KOPT-K1 (cell line): ENCODE measurements at regions not wholly inside any gene's neighbourhood (a gene's known extent, or its start where the extent isn't known, plus 50 kb on each side); places are given as distances from the start of the nearest gene placed in this dataset.

ENCODE experiments used
- H3K27ac ChIP-seq: fragments of 200-600 bp; sonication (generic); 2 replicates; pipeline ENCODE4 v1.5.1; 2016; ENCODE audit warnings: antibody characterized with exemption, mild to moderate bottlenecking, low read depth, low read length; ENCODE audit not compliant: poor library complexity, severe bottlenecking
- H3K36me3 ChIP-seq: fragments of 200-600 bp; sonication (generic); 2 replicates; pipeline ENCODE4 v1.5.1; 2017; ENCODE audit warnings: antibody characterized with exemption, mild to moderate bottlenecking, low read length, moderate library complexity; ENCODE audit not compliant: insufficient read depth
- H3K9me3 ChIP-seq: fragments of 200-600 bp; sonication (generic); 2 replicates; pipeline ENCODE4 v1.5.1; 2017; ENCODE audit warnings: antibody characterized with exemption, low read length, mild to moderate bottlenecking; ENCODE audit not compliant: insufficient read depth, poor library complexity, severe bottlenecking

DNA sequence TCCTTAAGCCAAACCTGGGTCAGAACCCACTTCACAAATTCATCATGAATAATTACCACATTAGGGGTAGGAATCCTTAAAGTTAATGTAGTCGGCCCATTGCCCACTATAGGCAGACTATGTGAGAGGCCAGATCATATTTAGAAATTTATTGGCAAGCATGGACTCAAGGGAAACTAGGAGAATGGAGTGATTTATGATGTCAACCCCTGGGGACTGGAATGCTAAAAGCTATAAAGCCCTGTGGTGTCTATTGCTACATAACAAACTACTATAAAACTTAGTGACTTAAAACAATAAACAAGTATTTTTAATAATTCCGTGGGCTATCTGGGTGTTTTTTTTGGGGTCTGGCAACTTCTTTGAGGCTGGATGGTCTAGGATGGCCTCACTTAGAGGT lies 93.9 kb downstream of the PPP1R2C start:
- H3K36me3 ChIP-seq: no peaks in the 10 kb centered on the region
- H3K9me3 ChIP-seq: no peaks in the 10 kb centered on the region
- no peak overlapping the region for H3K27ac ChIP-seq

DNA sequence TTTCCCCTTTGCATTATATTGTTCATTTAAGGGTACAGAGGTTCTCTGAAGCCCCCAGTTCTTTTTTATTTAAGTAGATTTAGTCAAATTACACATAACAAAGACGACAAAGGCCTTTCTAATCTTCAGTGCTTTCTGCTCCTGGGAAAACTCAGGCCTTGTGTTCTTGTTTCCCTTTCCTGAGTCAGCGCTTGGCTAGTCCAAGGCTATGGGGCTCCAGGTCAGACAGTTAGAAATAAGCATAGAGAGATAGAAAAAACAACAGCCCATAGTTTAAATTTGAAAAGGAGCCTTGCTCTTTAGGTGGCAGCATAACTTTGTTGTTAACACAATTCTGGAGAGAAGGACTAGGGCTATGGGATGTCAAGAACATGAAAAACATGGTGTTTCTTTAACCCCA lies 97.3 kb downstream of the PPP1R2C start:
- no peaks in the 10 kb centered on the region for H3K9me3 ChIP-seq
- H3K36me3 ChIP-seq: no peaks in the 10 kb centered on the region
- H3K27ac ChIP-seq: no peak overlapping the region

DNA sequence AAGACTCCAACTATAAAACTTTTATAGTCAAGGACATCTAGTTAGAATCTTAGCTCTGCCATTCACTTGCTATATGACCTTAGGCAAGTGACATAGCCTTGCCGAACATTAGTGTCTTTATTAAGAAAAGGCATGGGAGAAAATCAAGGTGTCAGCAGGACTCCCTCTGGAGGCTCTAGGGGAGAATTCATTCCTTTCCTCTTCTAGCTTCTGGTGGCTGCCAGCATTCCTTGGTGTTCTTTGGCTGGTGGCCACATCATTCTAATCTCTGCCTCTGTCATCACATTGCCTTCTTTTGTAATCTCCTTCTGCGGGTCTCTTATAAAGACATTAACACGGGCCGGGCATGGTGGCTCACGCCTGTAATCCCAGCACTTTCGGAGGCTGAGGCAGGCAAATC lies 99.8 kb downstream of the PPP1R2C start:
- H3K36me3 ChIP-seq: no peaks in the 10 kb centered on the region
- H3K9me3 ChIP-seq: no peaks in the 10 kb centered on the region

DNA sequence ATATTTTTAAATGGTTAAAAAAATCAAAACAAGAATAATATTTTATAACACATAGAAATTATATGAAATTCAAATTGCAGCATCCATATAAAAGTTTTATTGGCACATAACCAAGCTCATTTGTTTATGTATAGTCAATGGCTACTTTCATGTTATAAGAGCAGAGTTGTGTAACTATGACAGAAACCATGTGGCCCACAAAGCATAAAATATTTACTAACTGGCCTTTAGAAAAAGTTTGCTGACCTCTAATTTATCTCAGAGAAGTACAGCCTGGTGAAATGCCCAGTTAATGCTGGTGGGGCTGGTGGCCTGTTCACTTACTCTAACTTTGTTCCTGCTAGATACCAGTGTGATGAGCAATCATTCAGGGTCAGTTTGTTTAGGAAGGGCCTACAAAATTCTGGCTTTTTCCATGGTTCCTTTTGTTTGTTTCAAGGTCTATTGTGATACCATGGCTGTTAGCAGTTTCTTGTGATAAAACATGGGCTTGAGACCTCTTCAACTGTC lies 104.6 kb downstream of the PPP1R2C start:
- no peaks in the 10 kb centered on the region for H3K36me3 ChIP-seq
- no peak overlapping the region for H3K27ac ChIP-seq
- peaks cover 12% of the 10 kb centered on the region for H3K9me3 ChIP-seq

More for the DNA sequence above, 99.8 kb downstream of the PPP1R2C start:
- H3K27ac ChIP-seq: no peak overlapping the region

DNA sequence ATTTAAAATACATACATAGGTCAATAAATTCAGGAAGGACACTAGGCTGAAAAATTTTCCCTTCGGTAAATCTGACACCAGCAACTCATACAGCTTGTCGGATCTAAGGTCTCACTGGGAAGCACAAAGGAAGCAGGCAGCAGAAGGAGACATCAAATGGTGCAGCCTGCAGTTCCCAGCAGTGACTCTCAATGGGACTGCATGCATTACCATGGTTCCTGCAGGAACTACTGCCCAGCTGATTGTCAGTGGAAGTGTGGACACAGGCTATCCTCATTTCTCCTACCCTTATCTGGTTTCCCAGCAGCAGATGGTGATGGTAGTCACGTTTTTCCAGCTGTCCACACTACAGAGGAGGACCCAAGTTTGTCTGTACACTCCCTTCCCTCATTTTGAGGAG lies 113.3 kb downstream of the PPP1R2C start:
- Histone ChIP-seq H3K36me3 (no peaks in the 10 kb centered on the region), H3K9me3 (peaks cover 3% of the 10 kb centered on the region), H3K27ac (no peak overlapping the region)

DNA sequence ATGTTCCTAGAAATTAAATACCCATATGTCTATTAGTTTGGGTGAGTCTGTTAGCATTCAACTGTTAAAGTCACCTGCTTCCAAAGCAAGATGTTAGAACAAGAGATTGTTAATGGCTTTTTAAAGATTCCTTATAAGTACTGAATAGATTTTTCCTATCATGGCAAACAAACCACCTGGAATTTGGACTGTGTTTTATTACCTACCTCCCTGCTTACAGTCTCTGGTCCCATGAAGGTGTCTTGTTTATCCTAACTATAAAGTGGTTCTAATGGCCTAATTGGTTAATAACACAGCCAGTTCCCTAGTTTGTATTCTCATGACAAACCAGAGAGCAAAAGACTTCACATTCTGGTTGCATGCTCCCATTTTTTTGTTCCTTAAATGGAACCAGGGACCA lies 149.5 kb downstream of the PPP1R2C start:
- Histone ChIP-seq H3K36me3 (no peaks in the 10 kb centered on the region), H3K27ac (no peak overlapping the region), H3K9me3 (no peaks in the 10 kb centered on the region)

DNA sequence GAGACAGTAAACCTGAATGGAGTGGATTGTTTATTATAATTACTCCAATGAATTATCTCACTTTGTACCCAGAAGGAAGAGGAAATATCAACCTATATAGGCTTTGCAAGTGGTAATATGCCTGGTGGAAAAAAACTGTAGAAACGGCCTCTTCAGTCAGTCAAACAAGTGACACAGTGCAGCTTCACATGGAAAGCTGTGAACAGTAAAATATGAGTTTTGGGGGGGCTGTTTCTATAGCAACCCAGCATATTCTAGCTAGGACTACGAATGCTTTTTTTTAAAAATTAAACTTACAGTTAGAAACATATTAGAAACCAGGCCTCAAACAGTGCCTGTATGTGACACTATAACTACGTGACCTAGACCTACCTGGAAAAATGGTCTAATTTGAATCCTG lies 150.1 kb downstream of the PPP1R2C start:
- H3K36me3 ChIP-seq: no peaks in the 10 kb centered on the region
- H3K9me3 ChIP-seq: no peaks in the 10 kb centered on the region
- no peak overlapping the region for H3K27ac ChIP-seq

DNA sequence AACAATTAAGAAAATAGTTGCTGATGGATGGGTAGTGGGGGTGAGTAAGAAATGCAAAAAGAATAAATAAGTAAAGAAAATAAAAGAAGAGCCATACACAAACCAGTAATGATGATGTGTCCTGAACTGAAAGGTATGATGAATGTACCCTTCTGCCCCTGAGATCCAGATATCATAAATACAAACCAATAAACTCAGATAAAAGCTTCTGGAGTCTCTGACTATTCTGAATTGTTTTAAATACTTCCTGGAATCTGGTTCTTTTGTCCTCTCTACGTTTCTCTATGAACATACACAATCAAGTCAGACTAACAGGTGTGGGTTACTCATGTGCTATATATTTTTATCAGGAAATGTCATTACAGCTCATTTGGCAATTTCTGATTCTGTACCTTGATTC lies 153.4 kb downstream of the PPP1R2C start:
- Histone ChIP-seq H3K27ac (no peak overlapping the region), H3K9me3 (no peaks in the 10 kb centered on the region)

DNA sequence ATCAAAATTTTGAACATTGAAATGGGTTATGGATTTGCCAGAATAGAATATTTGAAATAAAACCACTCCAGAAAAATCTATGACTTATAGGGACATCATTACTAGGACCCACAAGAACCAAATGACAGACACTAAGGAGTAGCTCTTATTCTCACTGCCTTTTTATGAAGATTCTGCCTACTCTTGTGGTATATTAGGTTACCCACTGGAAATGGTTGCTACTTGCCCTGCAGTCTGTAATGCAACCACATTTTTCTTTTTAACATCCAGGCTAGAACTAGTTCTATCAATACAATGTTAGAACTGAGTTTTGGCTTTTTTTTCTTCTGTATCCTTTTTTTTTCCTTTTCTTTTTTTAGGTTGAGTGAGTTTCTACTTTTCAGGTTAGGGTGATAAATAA lies 158.9 kb downstream of the PPP1R2C start:
- no peaks in the 10 kb centered on the region for H3K36me3 ChIP-seq
- H3K27ac ChIP-seq: no peak overlapping the region
- H3K9me3 ChIP-seq: no peaks in the 10 kb centered on the region

More for the DNA sequence above, 153.4 kb downstream of the PPP1R2C start:
- H3K36me3 ChIP-seq: no peaks in the 10 kb centered on the region

DNA sequence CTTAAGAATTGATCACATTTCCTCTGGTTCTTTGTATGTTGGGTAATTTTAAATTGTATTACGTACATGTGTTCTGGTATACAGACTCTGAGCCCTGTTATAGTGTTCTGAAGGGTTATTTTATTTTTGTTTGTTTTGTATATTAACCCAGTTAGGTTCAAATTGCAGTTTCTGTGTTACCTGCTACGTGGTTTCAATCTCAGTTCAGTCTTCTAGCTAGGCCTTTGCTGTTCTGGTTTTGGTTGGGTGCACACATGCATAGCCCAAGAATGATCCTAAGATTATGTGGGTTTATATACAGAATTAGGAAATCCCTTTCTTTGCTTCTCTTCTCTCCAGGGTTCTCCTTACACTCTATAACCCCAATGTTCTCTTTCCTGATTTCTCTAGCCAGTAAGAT lies 161.0 kb downstream of the PPP1R2C start:
- Histone ChIP-seq H3K36me3 (no peaks in the 10 kb centered on the region), H3K9me3 (no peaks in the 10 kb centered on the region), H3K27ac (no peak overlapping the region)

DNA sequence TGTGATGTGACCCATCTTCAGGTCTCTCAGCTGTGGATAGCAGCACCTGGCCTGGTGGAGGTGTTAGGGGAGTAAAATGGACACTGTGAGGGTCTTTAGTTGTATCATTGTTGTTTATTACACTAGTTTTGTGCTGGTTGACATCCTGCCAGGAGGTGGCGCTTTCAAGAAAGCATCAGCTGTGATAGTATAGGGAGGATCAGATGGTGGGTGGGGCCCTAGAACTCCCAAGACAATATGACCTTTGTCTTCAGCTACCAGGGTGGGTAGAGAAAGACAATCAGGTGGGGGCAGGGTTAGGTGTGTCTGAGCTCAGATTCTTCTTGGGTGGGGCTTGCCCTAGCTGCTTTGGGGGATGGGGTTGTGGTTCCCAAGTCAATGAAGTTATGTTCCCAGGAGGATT lies 162.8 kb downstream of the PPP1R2C start:
- H3K9me3 ChIP-seq: no peaks in the 10 kb centered on the region
- no peaks in the 10 kb centered on the region for H3K36me3 ChIP-seq
- no peak overlapping the region for H3K27ac ChIP-seq

DNA sequence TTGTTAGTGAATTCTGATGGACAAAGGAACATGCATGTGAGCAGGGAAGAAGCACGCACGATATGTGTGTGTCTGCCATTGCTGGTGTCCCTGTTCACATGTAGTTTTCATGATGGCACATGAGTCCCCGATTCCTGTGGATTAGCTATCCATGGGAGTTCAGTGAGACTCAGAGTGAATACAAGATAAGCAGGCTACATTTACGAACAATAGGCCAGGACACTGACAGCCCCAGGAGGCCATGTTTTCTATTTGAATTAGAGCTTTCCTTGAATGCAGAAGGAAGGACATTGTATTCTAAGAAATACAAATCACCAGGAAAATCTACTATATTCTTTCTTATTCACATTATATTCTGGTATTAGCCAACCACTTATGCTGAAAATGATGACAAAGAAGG lies 171.4 kb downstream of the PPP1R2C start:
- no peak overlapping the region for H3K27ac ChIP-seq
- no peaks in the 10 kb centered on the region for H3K36me3 ChIP-seq
- no peaks in the 10 kb centered on the region for H3K9me3 ChIP-seq

DNA sequence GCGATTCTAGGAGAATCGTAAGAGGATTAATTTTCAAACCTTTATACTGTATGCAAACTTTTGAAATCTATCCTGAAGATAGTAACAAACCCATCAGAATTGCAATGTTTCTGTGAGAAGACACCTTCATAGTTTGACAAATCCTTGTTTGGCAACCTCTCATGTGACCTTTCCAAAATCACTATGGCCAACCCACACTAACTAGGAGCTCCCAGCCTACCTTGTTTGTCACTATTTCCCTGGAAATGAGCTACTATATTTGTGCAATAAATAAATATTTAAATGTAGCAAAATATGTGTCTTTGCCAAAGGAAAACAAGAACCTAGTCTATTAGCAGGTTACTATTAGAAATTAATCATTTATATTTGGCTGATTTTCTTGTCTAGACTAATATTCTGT lies 173.7 kb downstream of the PPP1R2C start:
- Histone ChIP-seq H3K9me3 (no peaks in the 10 kb centered on the region), H3K27ac (no peak overlapping the region), H3K36me3 (no peaks in the 10 kb centered on the region)

DNA sequence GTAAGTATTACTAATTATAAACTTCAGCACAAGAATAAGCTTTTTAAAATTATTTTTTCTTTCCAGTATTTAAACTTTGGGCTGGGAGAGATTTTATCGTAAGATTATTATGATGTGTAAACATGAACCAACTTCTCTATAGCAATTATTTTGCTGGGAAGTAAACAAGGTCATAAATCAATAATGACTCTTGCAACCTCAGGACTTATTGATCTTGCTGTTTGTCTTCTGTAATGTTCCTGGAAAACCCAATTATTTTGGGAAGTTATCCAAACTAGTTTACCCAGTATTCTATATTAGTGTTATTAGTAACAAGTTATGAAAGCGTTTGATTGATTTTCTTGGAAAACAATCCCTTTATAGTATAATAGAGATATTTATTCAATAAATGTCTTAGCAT lies 174.9 kb downstream of the PPP1R2C start:
- no peaks in the 10 kb centered on the region for H3K9me3 ChIP-seq
- no peak overlapping the region for H3K27ac ChIP-seq
- no peaks in the 10 kb centered on the region for H3K36me3 ChIP-seq

DNA sequence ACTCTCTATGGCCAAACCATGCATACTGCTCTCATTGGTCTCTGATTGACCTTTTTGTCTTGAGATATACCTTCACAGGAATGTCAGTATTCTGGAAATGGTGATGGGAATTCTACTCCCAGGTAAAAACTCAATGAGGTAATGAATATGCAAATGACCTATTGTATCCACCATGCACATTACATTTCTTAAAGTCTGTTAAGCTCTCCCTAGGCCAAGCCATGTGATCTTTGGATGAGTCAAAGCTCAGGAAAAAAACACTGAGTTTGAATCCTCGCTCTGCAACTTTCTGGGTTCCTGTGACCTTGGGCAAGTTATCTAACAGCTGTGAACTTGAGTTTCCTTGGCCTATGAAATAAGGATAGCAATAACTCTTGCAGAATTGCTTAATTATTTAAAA lies 175.4 kb downstream of the PPP1R2C start:
- Histone ChIP-seq H3K27ac (no peak overlapping the region), H3K9me3 (no peaks in the 10 kb centered on the region), H3K36me3 (no peaks in the 10 kb centered on the region)

DNA sequence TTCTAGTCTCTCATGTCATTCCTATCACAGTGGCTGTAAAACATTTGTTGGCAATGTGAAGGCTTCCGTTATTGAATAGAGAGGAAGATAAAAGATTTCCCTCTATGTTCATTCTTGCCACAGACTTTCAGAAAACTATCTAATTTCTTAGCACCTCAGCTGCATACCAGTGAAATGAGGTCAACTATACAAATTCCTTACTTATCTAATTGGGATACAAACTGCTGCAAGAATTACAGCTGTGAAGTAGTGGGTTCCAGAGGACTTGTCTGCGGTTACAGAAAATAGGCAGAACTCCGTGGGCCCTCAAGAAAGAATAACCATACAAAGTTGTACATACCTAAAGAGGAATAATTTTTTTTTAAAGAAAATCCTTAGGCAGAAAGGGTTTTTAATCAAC lies 175.8 kb downstream of the PPP1R2C start:
- H3K36me3 ChIP-seq: no peaks in the 10 kb centered on the region
- no peak overlapping the region for H3K27ac ChIP-seq
- no peaks in the 10 kb centered on the region for H3K9me3 ChIP-seq

DNA sequence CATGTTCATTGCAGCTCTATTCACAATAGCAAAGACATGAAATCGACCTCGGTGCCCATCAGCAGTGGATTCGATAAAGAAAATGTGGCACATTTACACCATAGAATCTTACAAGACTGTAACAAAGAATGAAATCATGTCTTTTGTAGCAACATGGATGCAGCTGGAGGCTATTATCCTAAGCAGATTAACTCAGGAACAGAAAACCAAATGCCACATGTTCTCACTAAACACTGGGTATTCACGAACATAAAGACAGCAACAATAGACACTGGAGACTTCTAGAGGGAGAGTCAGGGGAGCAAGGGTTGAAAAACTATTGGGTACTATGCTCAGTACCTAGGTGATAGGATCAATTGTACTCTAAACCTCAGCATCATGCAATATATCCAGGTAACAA lies 180.5 kb downstream of the PPP1R2C start:
- Histone ChIP-seq H3K9me3 (no peaks in the 10 kb centered on the region), H3K27ac (no peak overlapping the region), H3K36me3 (no peaks in the 10 kb centered on the region)
